GM23338 (cell line): ENCODE measurements at regions not wholly inside any gene's neighbourhood (a gene's known extent, or its start where the extent isn't known, plus 50 kb on each side); places are given as distances from the start of the nearest gene placed in this dataset.

Experiments
- JUNB ChIP-seq: IDR thresholded peaks from one replicate; pipeline ENCODE4 v1.6.1; 2016; ENCODE audit warnings: antibody characterized with exemption; ENCODE audit not compliant: unreplicated experiment
- STAT1 ChIP-seq: IDR thresholded peaks from one replicate; pipeline ENCODE4 v1.6.1; 2016; ENCODE audit warnings: antibody characterized with exemption; ENCODE audit not compliant: unreplicated experiment
- TF ChIP-seq, protein P1 (sequence below): IDR thresholded peaks from one replicate; pipeline ENCODE4 v1.6.1; 2018; ENCODE audit warnings: antibody characterized with exemption; ENCODE audit not compliant: unreplicated experiment

DNA sequence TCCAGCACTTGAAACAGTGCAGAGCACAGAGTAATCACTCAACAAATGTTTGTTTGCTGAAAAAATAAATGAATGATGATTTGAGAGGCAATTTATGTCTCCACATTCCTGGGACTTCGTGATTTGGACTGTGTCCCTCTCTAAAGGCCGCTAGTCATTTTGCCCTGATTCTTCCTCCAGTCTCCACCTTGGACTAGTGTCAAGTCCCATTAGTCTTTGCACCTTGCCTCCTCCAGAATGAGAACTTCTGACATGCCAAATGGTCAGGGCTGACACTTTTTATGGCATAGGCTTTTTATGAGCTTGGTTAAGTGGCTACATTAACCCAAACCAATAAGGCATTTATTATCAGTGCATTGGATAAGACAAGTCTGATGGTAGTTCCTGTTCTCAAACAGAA, 65.1 kb upstream of the POF1B start (continued):
- TF ChIP-seq, protein P1, sequence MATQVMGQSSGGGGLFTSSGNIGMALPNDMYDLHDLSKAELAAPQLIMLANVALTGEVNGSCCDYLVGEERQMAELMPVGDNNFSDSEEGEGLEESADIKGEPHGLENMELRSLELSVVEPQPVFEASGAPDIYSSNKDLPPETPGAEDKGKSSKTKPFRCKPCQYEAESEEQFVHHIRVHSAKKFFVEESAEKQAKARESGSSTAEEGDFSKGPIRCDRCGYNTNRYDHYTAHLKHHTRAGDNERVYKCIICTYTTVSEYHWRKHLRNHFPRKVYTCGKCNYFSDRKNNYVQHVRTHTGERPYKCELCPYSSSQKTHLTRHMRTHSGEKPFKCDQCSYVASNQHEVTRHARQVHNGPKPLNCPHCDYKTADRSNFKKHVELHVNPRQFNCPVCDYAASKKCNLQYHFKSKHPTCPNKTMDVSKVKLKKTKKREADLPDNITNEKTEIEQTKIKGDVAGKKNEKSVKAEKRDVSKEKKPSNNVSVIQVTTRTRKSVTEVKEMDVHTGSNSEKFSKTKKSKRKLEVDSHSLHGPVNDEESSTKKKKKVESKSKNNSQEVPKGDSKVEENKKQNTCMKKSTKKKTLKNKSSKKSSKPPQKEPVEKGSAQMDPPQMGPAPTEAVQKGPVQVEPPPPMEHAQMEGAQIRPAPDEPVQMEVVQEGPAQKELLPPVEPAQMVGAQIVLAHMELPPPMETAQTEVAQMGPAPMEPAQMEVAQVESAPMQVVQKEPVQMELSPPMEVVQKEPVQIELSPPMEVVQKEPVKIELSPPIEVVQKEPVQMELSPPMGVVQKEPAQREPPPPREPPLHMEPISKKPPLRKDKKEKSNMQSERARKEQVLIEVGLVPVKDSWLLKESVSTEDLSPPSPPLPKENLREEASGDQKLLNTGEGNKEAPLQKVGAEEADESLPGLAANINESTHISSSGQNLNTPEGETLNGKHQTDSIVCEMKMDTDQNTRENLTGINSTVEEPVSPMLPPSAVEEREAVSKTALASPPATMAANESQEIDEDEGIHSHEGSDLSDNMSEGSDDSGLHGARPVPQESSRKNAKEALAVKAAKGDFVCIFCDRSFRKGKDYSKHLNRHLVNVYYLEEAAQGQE = no peak
- no peak for TF ChIP-seq STAT1
- TF ChIP-seq JUNB = no peak
